GM23338 (cell line): ENCODE measurements at regions not wholly inside any gene's neighbourhood (a gene's known extent, or its start where the extent isn't known, plus 50 kb on each side); places are given as distances from the start of the nearest gene placed in this dataset.

Experiments used
- ATAC-seq: fragments of 200-7000 bp; cut with Tn5 transposase; 3 replicates; pipeline ENCODE4 v1.9.1; 2020
- DNase-seq: peaks from one replicate; pipeline ENCODE4 v3.0.0-alpha.2; 2015; ENCODE audit warnings: low spot score
- H2AFZ ChIP-seq: fragments of 200-600 bp; sonication (generic); 2 replicates; pipeline ENCODE4 v1.8.0; 2016; ENCODE audit warnings: antibody characterized with exemption, mild to moderate bottlenecking, moderate library complexity
- H3F3A ChIP-seq: fragments of 200-600 bp; sonication (generic); replicated peaks from 2 replicates; pipeline ENCODE4 v1.8.0; 2017; ENCODE audit warnings: antibody characterized with exemption, mixed run types, low read depth
- H3K27ac ChIP-seq: fragments of 200-600 bp; sonication (generic); 2 replicates; pipeline ENCODE4 v1.6.1; 2016; ENCODE audit warnings: low read depth
- H3K27me3 ChIP-seq: fragments of 200-600 bp; sonication (generic); 2 replicates; pipeline ENCODE4 v1.8.0; 2016; ENCODE audit warnings: mild to moderate bottlenecking, mixed run types, moderate library complexity; ENCODE audit not compliant: insufficient read depth
- H3K36me3 ChIP-seq: fragments of 200-600 bp; sonication (generic); 2 replicates; pipeline ENCODE4 v1.8.0; 2016; ENCODE audit warnings: mild to moderate bottlenecking; ENCODE audit not compliant: insufficient read depth
- H3K4me1 ChIP-seq: fragments of 200-600 bp; sonication (generic); 2 replicates; pipeline ENCODE4 v1.8.0; 2016; ENCODE audit warnings: mild to moderate bottlenecking, moderate library complexity; ENCODE audit not compliant: insufficient read depth
- H3K4me2 ChIP-seq: fragments of 200-600 bp; sonication (generic); 2 replicates; pipeline ENCODE4 v1.7.1; 2017; ENCODE audit warnings: mixed run types
- H3K4me3 ChIP-seq: fragments of 200-600 bp; sonication (generic); 2 replicates; pipeline ENCODE4 v1.6.1; 2016; ENCODE audit warnings: mixed run types
- H3K79me2 ChIP-seq: fragments of 200-600 bp; sonication (generic); replicated peaks from 2 replicates; pipeline ENCODE4 v1.8.0; 2017; ENCODE audit warnings: mild to moderate bottlenecking; ENCODE audit not compliant: insufficient read depth
- H3K9me2 ChIP-seq: fragments of 200-600 bp; sonication (generic); 2 replicates; pipeline ENCODE4 v1.8.0; 2017; ENCODE audit not compliant: insufficient read depth
- H4K20me1 ChIP-seq: fragments of 200-600 bp; sonication (generic); replicated peaks from 2 replicates; pipeline ENCODE4 v1.8.0; 2017; ENCODE audit warnings: mild to moderate bottlenecking; ENCODE audit not compliant: insufficient read depth
- H3K27ac Mint-ChIP-seq: 2 replicates; pipeline ENCODE4 v1.8.0; 2020; ENCODE audit warnings: inconsistent platforms, mild to moderate bottlenecking, moderate library complexity, mixed read lengths
- H3K27me3 Mint-ChIP-seq: 3 replicates; pipeline ENCODE4 v1.8.0; 2022; ENCODE audit warnings: low read depth, mild to moderate bottlenecking, moderate library complexity, mixed read lengths, inconsistent platforms; ENCODE audit not compliant: insufficient read depth, poor library complexity
- H3K36me3 Mint-ChIP-seq: 3 replicates; pipeline ENCODE4 v1.8.0; 2021; ENCODE audit warnings: low read depth, mild to moderate bottlenecking, inconsistent platforms, moderate library complexity, mixed read lengths
- H3K4me1 Mint-ChIP-seq: 3 replicates; pipeline ENCODE4 v1.8.0; 2020; ENCODE audit warnings: mild to moderate bottlenecking, inconsistent platforms, mixed read lengths
- H3K4me3 Mint-ChIP-seq: 3 replicates; pipeline ENCODE4 v1.8.0; 2021; ENCODE audit warnings: moderate library complexity, mild to moderate bottlenecking, inconsistent platforms, mixed read lengths
- H3K9me3 Mint-ChIP-seq: 3 replicates; pipeline ENCODE4 v1.8.0; 2020; ENCODE audit warnings: moderate library complexity, mild to moderate bottlenecking, inconsistent platforms, mixed read lengths
- ETS1 ChIP-seq: IDR thresholded peaks from 2 replicates; pipeline ENCODE4 v1.6.1; 2016; ENCODE audit warnings: antibody characterized with exemption
- EZH2phosphoT487 ChIP-seq: fragments of 200-600 bp; sonication (generic); IDR thresholded peaks from one replicate; pipeline ENCODE4 v1.8.1; 2018; ENCODE audit warnings: antibody characterized with exemption; ENCODE audit not compliant: unreplicated experiment
- JUNB ChIP-seq: IDR thresholded peaks from one replicate; pipeline ENCODE4 v1.6.1; 2016; ENCODE audit warnings: antibody characterized with exemption; ENCODE audit not compliant: unreplicated experiment
- NANOG ChIP-seq: IDR thresholded peaks from 2 replicates; pipeline ENCODE4 v1.6.1; 2016; ENCODE audit warnings: antibody characterized with exemption, borderline replicate concordance
- POLR2AphosphoS5 ChIP-seq: IDR thresholded peaks from 2 replicates; pipeline ENCODE4 v1.6.1; 2016; ENCODE audit warnings: antibody characterized with exemption, low read depth
- ZNF114 ChIP-seq: fragments of 250-450 bp; sonication (Bioruptor Pico); IDR thresholded peaks from 2 replicates; pipeline ENCODE4 v1.5.0; 2020; ENCODE audit warnings: mild to moderate bottlenecking, moderate library complexity
- TF ChIP-seq, protein P1 (sequence below), 2 experiments: fragments of 200-600 bp in 1 of 2; sonication (generic) in 1 of 2; conservative IDR thresholded peaks; 2 replicates each; pipeline versions ENCODE4 v1.5.1 to v1.6.1; 2016 to 2017; ENCODE audit warnings: antibody characterized with exemption in 2 of 2, low read depth in 2 of 2, mild to moderate bottlenecking in 2 of 2, moderate library complexity in 1 of 2

- H3K4me3 ChIP-seq: peak overlapping the region; percentile 38
- H3K36me3 ChIP-seq: no peaks in the 10 kb centered on the region
- DNase-seq: peak; percentile 75
- H4K20me1 ChIP-seq: no peaks in the 10 kb centered on the region
- Mint-ChIP-seq H3K9me3 (no peaks in the 10 kb centered on the region), H3K36me3 (no peaks in the 10 kb centered on the region), H3K4me1 (peaks cover 3% of the 10 kb centered on the region; the same call in 2 of the 3 replicates), H3K4me3 (peak overlapping the region; percentile 49; the same call in 2 of the 3 replicates), H3K27me3 (no peaks in the 10 kb centered on the region), H3K27ac (no peak overlapping the region)
- H3K9me2 ChIP-seq: no peaks in the 10 kb centered on the region
- H2AFZ ChIP-seq: peak overlapping the region; percentile 19
- no peak overlapping the region for H3K27ac ChIP-seq
- H3K27me3 ChIP-seq: no peaks in the 10 kb centered on the region
- H3K79me2 ChIP-seq: no peaks in the 10 kb centered on the region
- H3K4me1 ChIP-seq: no peaks in the 10 kb centered on the region
- TF ChIP-seq ZNF114 (no peak), JUNB (no peak)
- TF ChIP-seq, protein P1, sequence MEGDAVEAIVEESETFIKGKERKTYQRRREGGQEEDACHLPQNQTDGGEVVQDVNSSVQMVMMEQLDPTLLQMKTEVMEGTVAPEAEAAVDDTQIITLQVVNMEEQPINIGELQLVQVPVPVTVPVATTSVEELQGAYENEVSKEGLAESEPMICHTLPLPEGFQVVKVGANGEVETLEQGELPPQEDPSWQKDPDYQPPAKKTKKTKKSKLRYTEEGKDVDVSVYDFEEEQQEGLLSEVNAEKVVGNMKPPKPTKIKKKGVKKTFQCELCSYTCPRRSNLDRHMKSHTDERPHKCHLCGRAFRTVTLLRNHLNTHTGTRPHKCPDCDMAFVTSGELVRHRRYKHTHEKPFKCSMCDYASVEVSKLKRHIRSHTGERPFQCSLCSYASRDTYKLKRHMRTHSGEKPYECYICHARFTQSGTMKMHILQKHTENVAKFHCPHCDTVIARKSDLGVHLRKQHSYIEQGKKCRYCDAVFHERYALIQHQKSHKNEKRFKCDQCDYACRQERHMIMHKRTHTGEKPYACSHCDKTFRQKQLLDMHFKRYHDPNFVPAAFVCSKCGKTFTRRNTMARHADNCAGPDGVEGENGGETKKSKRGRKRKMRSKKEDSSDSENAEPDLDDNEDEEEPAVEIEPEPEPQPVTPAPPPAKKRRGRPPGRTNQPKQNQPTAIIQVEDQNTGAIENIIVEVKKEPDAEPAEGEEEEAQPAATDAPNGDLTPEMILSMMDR (conservative IDR thresholded peaks at IDR 0.05; ENCODE audit: low read depth in 2 of 2): peak; percentile 72 to 99
- ATAC-seq: peak; percentile 52
- H3F3A ChIP-seq: no peaks in the 10 kb centered on the region
- H3K4me2 ChIP-seq: peak overlapping the region; percentile 66
These were observed 57.1 kb downstream of the ADCYAP1 start for GRCh38 chr18:961644-962355.

DNA sequence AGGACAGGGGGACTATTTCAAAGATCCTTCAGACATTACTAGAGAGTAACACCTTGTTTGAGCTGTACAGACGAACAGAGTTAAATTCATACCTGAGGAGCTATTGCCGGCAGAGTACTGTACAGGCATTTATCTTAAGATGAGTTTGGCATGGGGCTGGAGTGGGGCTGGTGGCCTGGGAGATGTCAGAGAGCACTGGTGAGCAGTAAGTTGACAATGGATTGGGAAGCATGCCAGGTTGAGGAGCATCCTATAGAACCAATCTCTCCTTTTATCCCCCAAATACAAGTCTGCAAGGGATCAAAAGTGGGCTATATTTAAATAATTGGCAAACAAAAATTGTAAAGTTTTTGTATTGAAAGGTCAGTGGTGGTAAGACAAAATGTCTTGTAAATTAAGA, 58.6 kb downstream of the ADCYAP1 start:
- no peaks in the 10 kb centered on the region; the same call in 1 of the 2 replicates for H3K9me2 ChIP-seq
- no peaks in the 10 kb centered on the region for H3K27me3 Mint-ChIP-seq
- no peak overlapping the region for H3K27ac Mint-ChIP-seq
- H3F3A ChIP-seq: no peaks in the 10 kb centered on the region
- H3K36me3 Mint-ChIP-seq: no peaks in the 10 kb centered on the region
- no peaks in the 10 kb centered on the region for H3K79me2 ChIP-seq
- H3K9me3 Mint-ChIP-seq: 0 out of 3 replicates have a peak, but pooled peaks cover 3% of the 10 kb centered on the region
- no peaks in the 10 kb centered on the region for H3K36me3 ChIP-seq
- ATAC-seq: no peak
- H4K20me1 ChIP-seq: no peaks in the 10 kb centered on the region
- H3K4me2 ChIP-seq: no peak overlapping the region
- H3K4me1 ChIP-seq: no peaks in the 10 kb centered on the region
- H3K4me3 ChIP-seq: no peak overlapping the region
- TF ChIP-seq EZH2phosphoT487: no peak
- no peak for TF ChIP-seq NANOG
- TF ChIP-seq ZNF114: no peak
- no peak for TF ChIP-seq ETS1
- TF ChIP-seq POLR2AphosphoS5: no peak
- no peak overlapping the region for H2AFZ ChIP-seq
- no peak for DNase-seq
- no peaks in the 10 kb centered on the region for H3K27me3 ChIP-seq
- H3K4me3 Mint-ChIP-seq: no peak overlapping the region
- H3K27ac ChIP-seq: no peak overlapping the region
- H3K4me1 Mint-ChIP-seq: peaks cover 3% of the 10 kb centered on the region; the same call in 2 of the 3 replicates
